Stimulated activated CD4-positive, alpha-beta T cell treated with anti-CD3 and anti-CD28 coated beads, Interleukin-2, amount 100 ng/mL, for 48 hours (primary cell): ENCODE measurements at regions not wholly inside any gene's neighbourhood (a gene's known extent, or its start where the extent isn't known, plus 50 kb on each side); places are given as distances from the start of the nearest gene placed in this dataset.
"Not testable (repeated sequence)": the region's sequence is repeated elsewhere in the genome, so short reads cannot be mapped to it uniquely, and the experiment has no call there.

Experiments used
- DNase-seq, 2 donors: peaks; one replicate each; pipeline ENCODE4 v3.0.0-alpha.2; 2020

DNA sequence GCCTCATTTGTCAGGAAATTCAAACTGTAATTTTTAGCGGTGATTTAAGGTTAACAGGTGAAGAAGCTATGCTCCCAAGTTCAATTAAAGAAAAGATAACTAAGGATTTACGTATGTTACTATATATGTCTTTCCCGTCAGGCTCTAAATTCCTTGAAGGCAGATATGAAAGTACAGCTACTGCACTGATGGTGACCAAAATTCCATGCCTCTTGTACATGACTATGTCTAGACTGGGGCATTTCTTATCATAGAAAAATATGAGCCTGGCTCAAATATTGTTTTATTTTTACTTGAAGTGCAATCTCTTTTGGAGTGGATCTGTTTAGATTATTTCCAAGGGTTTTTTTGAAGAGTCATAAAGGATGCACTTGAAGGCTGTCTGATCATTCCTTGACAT, 647.1 kb upstream of the KCNMB2 start:
- DNase-seq = no peak

DNA sequence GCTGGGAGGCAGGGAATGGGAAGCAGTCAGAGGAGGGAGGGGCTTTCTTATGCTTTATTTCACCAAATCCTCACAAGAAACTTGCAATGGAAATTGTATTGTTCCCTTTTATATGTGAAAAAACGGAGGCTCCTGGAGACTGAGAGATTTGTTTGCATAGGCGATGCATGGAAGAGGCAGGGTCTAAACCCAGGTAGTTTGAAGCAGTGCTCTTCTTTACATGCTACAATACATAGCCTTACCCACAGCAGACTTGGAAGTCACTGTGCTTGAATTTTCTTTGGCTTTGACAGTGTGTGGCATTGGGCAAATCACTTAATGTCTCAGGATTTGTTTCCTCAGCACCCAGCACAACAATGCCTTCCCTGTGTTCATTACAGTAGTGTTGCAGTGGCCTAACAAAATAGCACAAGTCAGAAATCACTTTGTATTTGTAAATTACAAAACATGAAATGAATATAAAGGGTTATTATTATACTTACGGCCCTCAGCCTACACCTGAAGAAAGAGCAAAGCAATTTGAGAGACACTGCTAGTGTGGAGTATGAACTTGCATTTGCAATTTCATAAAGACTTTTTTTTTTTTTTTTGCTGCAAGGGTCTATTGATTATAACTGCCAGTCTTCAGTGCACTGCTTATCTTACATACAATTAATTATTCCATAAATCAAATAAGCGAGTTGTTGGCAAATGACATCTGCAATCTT, 646.4 kb upstream of the KCNMB2 start:
- DNase-seq = no peak

DNA sequence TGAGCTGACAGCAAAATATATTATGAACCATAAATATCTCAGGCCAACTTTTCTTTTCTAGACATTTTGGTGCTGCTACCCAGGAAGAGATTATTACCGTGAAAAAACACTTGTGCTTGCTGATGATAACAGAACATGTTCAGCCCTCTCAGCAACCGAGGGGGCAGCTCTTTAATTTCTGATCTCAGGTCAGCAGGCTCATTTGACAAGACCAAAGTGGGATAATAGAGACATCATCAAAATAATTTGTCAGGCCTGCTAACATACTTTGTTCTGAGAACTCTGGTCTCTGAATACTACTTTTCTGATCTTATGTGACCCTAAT, 645.9 kb upstream of the KCNMB2 start:
- no peak for DNase-seq

GRCh38 chr3:177891569-177891968, 644.7 kb upstream of the KCNMB2 start:
- not testable (repeated sequence) for DNase-seq

DNA sequence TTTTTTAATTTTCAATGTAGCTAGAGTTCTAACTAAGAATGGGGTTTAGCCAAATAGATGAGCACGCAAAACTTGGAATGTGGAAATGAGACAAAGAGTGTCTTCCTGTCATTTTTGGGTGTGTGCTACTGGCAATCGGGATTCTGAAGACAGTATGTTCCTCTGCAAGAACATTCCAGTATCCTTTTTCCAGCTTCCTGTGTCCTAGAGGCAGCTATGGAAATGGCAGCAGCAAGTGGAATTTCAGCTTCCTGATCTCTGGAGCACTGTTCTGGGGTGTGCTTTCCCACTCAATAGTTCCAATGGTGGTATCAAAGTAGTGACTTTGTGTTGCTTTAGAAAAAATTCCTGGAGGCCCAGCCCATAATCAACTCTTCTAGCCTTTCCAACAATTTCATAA, 642.9 kb upstream of the KCNMB2 start:
- DNase-seq = no peak

DNA sequence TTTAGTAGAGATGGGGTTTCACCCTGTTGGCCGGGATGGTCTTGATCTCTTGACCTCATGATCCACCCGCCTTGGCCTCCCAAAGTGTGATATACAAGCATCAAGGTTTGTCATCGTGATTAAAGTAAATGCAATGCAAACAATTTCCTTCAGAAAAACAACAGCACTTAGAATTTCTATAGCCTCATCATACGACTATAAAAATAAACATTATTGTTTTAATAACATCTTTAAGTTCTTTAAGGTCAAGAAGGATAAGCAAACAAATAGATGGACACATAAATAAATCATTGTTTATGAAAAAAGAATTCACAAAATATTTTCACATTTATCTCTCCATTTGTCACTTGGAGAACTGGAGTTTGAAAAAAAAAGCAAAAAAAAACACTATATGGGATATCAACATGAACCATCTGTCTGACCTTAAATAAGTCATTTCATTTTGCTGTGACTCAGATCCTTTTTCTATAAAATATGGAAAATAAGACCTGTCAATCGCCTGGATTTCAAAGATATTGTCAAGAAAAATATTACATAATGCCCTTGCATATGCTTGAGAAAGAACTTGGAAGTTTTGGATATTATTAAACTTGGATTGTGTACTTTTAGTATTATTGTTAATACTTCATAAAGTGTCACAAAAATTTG, 642.0 kb upstream of the KCNMB2 start:
- no peak for DNase-seq

DNA sequence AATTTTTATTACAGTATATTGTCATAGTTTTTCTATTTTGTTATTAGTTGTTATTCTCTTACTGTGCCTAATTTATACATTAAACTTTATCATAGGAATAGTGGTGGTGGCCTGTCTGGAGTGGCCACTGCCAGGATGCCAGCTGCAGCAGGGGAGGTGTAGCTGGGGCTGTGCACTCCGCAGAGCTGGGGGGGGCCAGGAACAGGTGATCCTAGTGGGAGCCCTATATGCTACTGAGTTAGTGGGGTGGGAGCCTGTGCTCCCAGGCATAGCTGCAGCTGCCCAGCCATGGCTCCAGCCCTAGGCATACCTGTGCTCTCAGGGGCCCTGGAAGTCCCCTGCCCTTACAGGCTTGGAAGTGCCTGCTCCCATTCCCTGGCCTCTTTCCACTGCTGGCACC, 638.1 kb upstream of the KCNMB2 start:
- DNase-seq = no peak

- DNase-seq = no peak
These were observed 636.8 kb upstream of the KCNMB2 start for GRCh38 chr3:177899275-177900067.

- DNase-seq = no peak
These were observed 633.4 kb upstream of the KCNMB2 start for GRCh38 chr3:177902876-177903275.

GRCh38 chr3:177904621-177905020, 631.6 kb upstream of the KCNMB2 start:
- DNase-seq = no peak

DNA sequence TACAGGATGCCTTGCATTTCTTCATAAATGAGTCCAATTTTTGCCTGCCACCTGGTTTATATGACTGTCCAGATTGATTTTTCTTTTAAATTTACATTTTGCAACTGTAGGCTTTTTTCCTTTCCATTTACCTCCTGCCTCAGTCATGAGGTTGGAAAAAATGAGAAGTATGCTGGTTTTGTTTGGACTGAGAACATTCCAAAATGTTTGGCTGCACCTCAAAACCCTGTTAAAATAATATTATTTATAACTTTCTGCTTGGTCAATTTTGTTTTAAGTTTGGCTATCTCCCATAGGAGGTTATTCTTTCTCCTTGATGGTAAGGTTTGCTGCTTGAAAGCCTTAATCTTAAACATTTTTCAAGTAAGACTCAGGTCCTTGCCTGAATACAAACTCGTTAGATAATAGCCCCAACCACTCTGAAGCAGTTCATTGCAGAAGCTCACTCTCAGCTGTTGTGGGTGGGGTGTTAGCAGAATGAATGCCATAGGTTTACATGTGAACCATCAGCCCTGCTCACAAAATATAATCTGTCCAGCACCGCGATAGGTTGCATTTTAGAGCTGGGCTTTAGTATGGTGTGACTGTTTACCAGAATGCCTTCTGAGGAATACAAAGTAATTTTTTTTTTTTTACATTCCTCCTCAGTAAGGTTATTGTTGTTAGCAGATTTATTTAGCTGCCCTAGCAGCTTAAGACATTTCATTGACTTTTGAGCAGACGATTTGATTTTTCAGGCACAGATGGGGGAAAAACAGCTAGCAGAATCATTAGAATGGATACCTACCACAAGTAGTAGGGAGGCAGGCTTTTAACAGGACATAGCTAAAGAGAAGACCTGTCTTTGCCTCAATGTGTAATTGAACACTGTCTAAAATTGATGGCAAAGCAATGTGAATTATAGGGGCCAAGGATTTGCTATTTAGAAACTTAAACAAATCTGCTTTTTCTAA, 630.8 kb upstream of the KCNMB2 start:
- DNase-seq = no peak

DNA sequence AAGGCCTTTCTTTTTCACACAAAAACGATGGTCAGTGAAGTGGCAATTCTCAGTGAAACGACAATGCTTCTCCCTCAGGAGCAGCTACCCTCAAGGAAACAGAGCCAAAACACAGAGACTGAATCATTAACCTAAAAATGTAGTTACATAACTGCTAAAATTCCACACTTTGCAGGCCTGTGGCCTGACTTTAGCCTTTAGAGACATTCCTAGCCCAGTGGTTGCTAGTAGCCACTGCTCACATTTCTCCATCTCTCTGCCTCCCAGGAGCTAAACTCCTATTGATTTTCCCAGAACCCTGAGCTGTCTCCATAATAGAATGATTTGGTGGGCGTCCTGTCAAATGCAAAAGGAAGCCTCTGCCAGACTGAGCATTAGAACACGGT, 630.1 kb upstream of the KCNMB2 start:
- no peak for DNase-seq

DNA sequence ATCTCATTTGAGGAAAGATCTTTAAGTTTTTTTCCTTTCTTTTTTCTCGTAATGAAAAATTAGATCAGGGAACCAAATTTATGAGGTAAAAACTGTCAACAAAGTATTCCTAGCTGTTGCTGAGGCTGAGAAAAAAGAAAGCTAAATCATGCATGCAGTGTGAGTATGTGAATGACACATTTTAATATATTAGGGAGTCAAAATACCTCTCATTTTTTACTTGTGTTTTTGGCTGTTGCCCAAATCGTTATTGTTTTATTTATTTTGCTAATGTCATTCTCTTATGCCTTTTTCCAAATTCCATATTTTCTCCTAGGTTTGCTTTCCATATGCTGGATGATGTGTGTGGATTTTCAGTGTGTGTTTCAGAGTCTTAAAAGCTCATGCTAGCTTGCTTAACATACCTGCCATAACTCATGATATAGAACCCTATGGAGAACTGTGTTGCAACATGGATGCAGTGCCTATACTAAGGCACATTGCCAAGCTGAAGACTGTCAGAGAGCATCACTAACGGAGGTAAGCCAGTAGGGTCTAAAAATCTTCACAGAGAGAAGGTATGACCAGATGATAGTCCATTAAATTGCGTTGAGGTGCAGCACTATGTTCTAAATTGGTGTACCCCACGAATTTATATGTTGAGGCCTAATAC, 629.5 kb upstream of the KCNMB2 start:
- no peak for DNase-seq

- not testable (repeated sequence) for DNase-seq
These were observed 626.7 kb upstream of the KCNMB2 start for GRCh38 chr3:177909530-177909929.

DNA sequence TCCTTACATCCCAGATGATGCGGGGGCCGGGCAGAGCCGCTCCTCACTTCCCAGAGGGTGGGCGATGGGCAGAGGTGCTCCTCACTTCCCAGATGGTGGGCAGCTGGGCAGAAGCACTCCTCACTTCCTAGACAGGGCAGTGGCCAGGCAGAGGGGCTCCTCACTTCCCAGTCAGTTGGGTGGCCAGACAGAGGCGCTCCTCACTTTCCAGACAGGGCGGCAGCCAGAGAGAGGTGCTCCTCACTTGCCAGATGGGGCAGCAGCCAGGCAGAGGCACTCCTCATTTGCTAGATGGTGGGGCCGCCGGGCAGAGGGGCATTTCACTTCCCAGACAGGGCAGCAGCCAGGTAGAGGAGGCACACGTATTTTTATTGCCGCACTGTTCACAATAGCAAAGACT, 622.0 kb upstream of the KCNMB2 start:
- DNase-seq = no peak

DNA sequence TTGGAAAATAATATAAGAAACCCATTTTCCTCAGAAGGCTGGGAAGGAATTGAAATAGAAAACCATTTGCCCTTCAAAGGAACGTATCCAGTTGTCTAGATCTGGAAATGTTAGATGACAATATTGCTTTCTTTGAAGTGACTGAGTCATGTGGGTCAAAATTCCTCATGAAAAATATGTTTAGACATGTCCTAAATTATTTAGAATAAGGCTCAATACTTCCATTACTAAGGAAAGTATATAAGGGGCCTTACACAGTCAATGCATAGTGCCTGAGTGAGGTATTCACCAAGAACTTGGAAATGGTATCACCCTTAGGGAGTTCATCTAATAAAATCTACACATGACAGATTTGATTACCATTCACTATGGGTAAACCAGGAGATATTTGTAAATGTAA, 619.8 kb upstream of the KCNMB2 start:
- no peak for DNase-seq

GRCh38 chr3:177917234-177917861, 618.9 kb upstream of the KCNMB2 start:
- no peak for DNase-seq

- no peak for DNase-seq
These were observed 615.1 kb upstream of the KCNMB2 start for GRCh38 chr3:177921153-177921552.

- no peak for DNase-seq
These were observed 612.0 kb upstream of the KCNMB2 start for GRCh38 chr3:177924261-177924660.

DNA sequence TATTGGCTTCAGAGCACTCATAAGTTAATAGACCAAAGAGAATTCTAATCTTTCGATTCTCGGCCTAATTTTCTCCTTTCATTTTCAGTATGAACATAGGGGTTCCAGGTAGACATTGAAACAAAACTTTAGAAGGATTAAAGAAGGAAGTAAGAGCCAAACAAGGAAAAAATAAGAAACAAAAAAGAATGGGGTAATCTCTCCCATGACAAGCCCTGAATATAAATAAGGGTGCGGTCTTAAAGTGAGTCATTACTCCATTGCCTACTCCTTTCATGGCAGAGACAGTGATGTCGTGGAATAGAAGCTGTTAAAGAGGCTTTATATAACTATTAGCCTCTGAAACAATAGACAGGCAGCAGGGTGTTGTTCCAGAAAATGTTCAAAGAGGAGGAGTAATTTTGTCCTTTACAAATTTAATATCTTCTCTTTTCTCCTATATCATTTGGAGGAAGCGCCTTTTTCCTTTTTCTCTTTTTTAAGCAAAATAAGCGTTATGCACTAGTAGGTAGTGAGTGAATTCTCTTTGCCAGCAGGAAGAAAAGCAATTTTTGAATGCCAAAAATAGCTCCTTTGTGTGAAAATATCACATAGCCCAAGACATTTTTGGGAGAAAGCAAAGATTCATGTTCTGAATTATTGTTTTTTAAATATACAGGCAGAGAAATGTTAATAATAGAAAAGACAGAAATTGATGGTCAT, 607.9 kb upstream of the KCNMB2 start:
- no peak for DNase-seq

DNA sequence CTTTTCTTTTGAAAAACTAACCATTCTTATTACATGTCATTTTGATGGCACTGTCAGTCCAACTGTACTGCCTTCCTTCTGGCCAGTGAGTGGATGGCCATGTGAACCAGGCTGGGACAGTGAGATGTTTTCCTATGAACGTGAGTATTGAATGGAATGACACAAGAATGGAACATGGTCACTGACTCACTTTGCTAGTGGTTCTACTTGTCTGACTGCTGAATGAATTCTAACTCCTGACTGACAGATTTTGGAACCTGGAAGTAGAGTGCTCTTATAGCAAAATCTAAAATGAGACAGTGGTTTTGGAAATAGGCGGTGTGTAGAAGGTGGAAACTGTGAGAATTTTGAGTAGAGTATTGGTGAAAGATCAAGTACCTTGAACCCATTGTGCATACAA, 606.9 kb upstream of the KCNMB2 start:
- DNase-seq = no peak
